Testis (tissue), 2 donors: ENCODE measurements at regions not wholly inside any gene's neighbourhood (a gene's known extent, or its start where the extent isn't known, plus 50 kb on each side); places are given as distances from the start of the nearest gene placed in this dataset.

Source experiments
- DNase-seq: peaks from one replicate; pipeline ENCODE4 v3.0.0-alpha.2; 2019
- H3K27ac ChIP-seq, 2 donors: fragments of 200-600 bp; sonication (generic); one replicate each; pipeline ENCODE4 v1.5.1; 2019
- H3K27me3 ChIP-seq: fragments of 200-600 bp; sonication (generic); one replicate; pipeline ENCODE4 v1.5.1; 2019
- H3K36me3 ChIP-seq: fragments of 200-600 bp; sonication (generic); one replicate; pipeline ENCODE4 v1.5.1; 2017; ENCODE audit warnings: low read depth; ENCODE audit errors: missing control alignments
- H3K4me1 ChIP-seq: fragments of 200-600 bp; sonication (generic); one replicate; pipeline ENCODE4 v1.5.1; 2019
- H3K4me3 ChIP-seq, 2 donors: fragments of 200-600 bp; sonication (generic); one replicate each; pipeline ENCODE4 v1.5.1; 2017 to 2019
- H3K9me3 ChIP-seq: fragments of 200-600 bp; sonication (generic); one replicate; pipeline ENCODE4 v1.5.1; 2017
- CTCF ChIP-seq, 3 experiments: fragments of 450-650 bp in 2 of 3; fragments of 200-600 bp in 1 of 3; sonication (generic) in 1 of 3; IDR thresholded peaks; one replicate each; pipeline ENCODE4 v1.5.1; 2016 to 2019; ENCODE audit warnings: antibody characterized with exemption in 3 of 3, mild to moderate bottlenecking in 2 of 3, moderate library complexity in 1 of 3
- POLR2A ChIP-seq: fragments of 450-650 bp; IDR thresholded peaks from one replicate; pipeline ENCODE4 v1.6.1; 2017; ENCODE audit warnings: antibody characterized with exemption, mild to moderate bottlenecking, moderate library complexity
- WGBS, 2 donors: methylation state at CpG; one replicate each; pipeline ENCODE4 v1.1.5; 2018; 5-methylcytosine and 5-hydroxymethylcytosine counted together
- intact Hi-C: fragments of 100-400 bp; cut with DNase I; formaldehyde crosslinking; loops from one replicate; pipeline ENCODE4 v1.15.1; 2023; ENCODE audit warnings: low total_unique reads

- intact Hi-C loops = no loop called here
- WGBS, 2 donors = 58 to 60% methylated on average over 4 of the region's 4 CpGs
- H3K27me3 ChIP-seq = no peaks in the 10 kb centered on the region
- H3K36me3 ChIP-seq = no peaks in the 10 kb centered on the region
- no peak for TF ChIP-seq POLR2A
- no peak for TF ChIP-seq CTCF (IDR thresholded peaks at IDR 0.05)
- H3K9me3 ChIP-seq = no peaks in the 10 kb centered on the region
- H3K4me3 ChIP-seq = no peak overlapping the region
- no peak overlapping the region for H3K27ac ChIP-seq
- H3K4me1 ChIP-seq = no peaks in the 10 kb centered on the region
- no peak for DNase-seq
Measured at GRCh38 chr18:27762054-27762453, 414.9 kb downstream of the CDH2 start.

DNA sequence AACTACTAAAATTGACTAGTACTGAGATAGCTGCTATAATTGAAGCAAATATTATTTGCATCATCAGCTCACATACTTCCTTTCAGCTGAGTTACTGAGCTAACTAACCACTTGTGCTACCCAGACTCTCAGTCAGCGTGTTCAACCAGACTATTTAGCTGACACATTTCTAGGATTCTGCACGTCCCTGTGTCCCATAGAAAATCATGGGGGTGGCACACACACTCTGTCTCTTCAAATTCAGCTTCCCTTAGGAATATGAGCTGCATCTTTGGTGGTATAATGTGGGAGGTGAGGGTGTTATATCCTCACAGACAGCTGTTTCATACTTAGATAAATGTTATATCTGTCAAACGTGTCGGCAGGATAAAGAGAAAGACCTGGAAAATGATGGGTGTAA, 424.0 kb downstream of the CDH2 start:
- Histone ChIP-seq H3K27me3 (no peaks in the 10 kb centered on the region), H3K27ac (no peak overlapping the region), H3K4me3 (no peak overlapping the region), H3K9me3 (no peaks in the 10 kb centered on the region), H3K4me1 (no peaks in the 10 kb centered on the region), H3K36me3 (no peaks in the 10 kb centered on the region)
- WGBS, 2 donors = 50 to 56% methylated on average over 4 of the region's 4 CpGs
- no peak for DNase-seq
- intact Hi-C loops = no loop called here
- TF ChIP-seq POLR2A (no peak), CTCF (IDR thresholded peaks at IDR 0.05) (no peak)

GRCh38 chr18:27750923-27751322, 426.0 kb downstream of the CDH2 start:
- TF ChIP-seq CTCF (IDR thresholded peaks at IDR 0.05) (no peak), POLR2A (no peak)
- intact Hi-C loops = no loop called here
- Histone ChIP-seq H3K4me1 (no peaks in the 10 kb centered on the region), H3K4me3 (no peak overlapping the region), H3K27ac (no peak overlapping the region), H3K27me3 (no peaks in the 10 kb centered on the region), H3K36me3 (no peaks in the 10 kb centered on the region), H3K9me3 (no peaks in the 10 kb centered on the region)
- DNase-seq = no peak
- 81 to 89% methylated on average over 5 of the region's 5 CpGs for WGBS, 2 donors

GRCh38 chr18:27750014-27750413, 426.9 kb downstream of the CDH2 start:
- H3K27ac ChIP-seq = no peak overlapping the region
- WGBS, 2 donors = 21 to 40% methylated on average over 3 of the region's 3 CpGs
- H3K9me3 ChIP-seq = no peaks in the 10 kb centered on the region
- DNase-seq = peak; percentile 66
- no peaks in the 10 kb centered on the region for H3K27me3 ChIP-seq
- TF ChIP-seq POLR2A = no peak
- peak in 2 of 3 experiments; percentile 22 to 47 for TF ChIP-seq CTCF (IDR thresholded peaks at IDR 0.05)
- H3K36me3 ChIP-seq = no peaks in the 10 kb centered on the region
- intact Hi-C loops = no loop called here
- no peak overlapping the region for H3K4me3 ChIP-seq
- H3K4me1 ChIP-seq = no peaks in the 10 kb centered on the region

- Histone ChIP-seq H3K4me1 (no peaks in the 10 kb centered on the region), H3K4me3 (no peak overlapping the region), H3K27me3 (no peaks in the 10 kb centered on the region), H3K27ac (no peak overlapping the region), H3K9me3 (no peaks in the 10 kb centered on the region), H3K36me3 (no peaks in the 10 kb centered on the region)
- intact Hi-C loops = no loop called here
- DNase-seq = no peak
- no peak for TF ChIP-seq POLR2A
- no peak for TF ChIP-seq CTCF (IDR thresholded peaks at IDR 0.05)
- WGBS, 2 donors = 57 to 69% methylated on average over 3 of the region's 3 CpGs
Measured at GRCh38 chr18:27749194-27749593, 427.7 kb downstream of the CDH2 start.
